Chondrocyte (in vitro differentiated cells): ENCODE measurements at regions not wholly inside any gene's neighbourhood (a gene's known extent, or its start where the extent isn't known, plus 50 kb on each side); places are given as distances from the start of the nearest gene placed in this dataset.
"Not testable (repeated sequence)": the region's sequence is repeated elsewhere in the genome, so short reads cannot be mapped to it uniquely, and the experiment has no call there.

Experiments used
- DNase-seq: peaks from one replicate; pipeline ENCODE4 v3.0.0; 2021; ENCODE audit warnings: mixed read lengths, low spot score
- H3K27ac Mint-ChIP-seq: one replicate; pipeline ENCODE4 v1.8.0; 2021; ENCODE audit warnings: mild to moderate bottlenecking, moderate library complexity, mixed read lengths; ENCODE audit not compliant: unreplicated experiment
- H3K27me3 Mint-ChIP-seq: 2 replicates; pipeline ENCODE4 v1.8.0; 2021; ENCODE audit warnings: low read depth, mixed read lengths
- H3K36me3 Mint-ChIP-seq: 2 replicates; pipeline ENCODE4 v1.8.0; 2021; ENCODE audit warnings: low read depth, mixed read lengths
- H3K4me1 Mint-ChIP-seq: 2 replicates; pipeline ENCODE4 v1.8.0; 2021; ENCODE audit warnings: low read depth, mild to moderate bottlenecking, mixed read lengths
- H3K4me3 Mint-ChIP-seq: one replicate; pipeline ENCODE4 v1.8.0; 2021; ENCODE audit warnings: mild to moderate bottlenecking, moderate library complexity, mixed read lengths; ENCODE audit not compliant: unreplicated experiment
- H3K9me3 Mint-ChIP-seq: 2 replicates; pipeline ENCODE4 v1.8.0; 2021; ENCODE audit warnings: low read depth, mixed read lengths
- CTCF ChIP-seq: fragments of 200-600 bp; sonication (generic); IDR thresholded peaks from 2 replicates; pipeline ENCODE4 v1.5.0; 2021; ENCODE audit warnings: antibody characterized with exemption, mild to moderate bottlenecking, moderate library complexity

DNA sequence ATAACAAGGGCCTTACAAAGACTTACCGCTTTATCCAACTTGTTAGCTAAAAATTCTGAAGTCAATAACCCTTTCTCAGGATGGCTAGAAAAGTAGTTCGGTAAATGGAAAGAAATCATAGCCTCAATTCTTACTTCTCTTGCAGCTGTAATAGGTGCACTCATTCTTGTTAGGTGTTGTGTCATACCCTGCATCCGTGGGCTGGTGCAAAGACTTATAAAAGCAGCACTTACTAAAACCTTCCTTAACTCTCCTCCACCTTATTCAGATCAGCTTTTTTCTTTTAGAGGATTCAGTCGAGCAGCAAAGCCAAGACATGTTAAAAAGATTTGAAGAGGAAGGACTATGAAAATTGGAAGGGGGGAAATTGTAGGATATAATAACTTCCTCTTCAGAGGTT lies 238.2 kb upstream of the DIO3 start:
- no peak overlapping the region for H3K4me3 Mint-ChIP-seq
- H3K4me1 Mint-ChIP-seq, result no peaks in the 10 kb centered on the region
- peaks cover 19% of the 10 kb centered on the region for H3K9me3 Mint-ChIP-seq
- no peak overlapping the region for H3K27ac Mint-ChIP-seq
- TF ChIP-seq CTCF, result no peak
- H3K27me3 Mint-ChIP-seq, result peaks cover 10% of the 10 kb centered on the region
- peaks cover 3% of the 10 kb centered on the region for H3K36me3 Mint-ChIP-seq
- DNase-seq, result no peak

GRCh38 chr14:101323614-101324235 lies 237.6 kb upstream of the DIO3 start:
- not testable (repeated sequence) for H3K4me3 Mint-ChIP-seq, H3K27me3 Mint-ChIP-seq, DNase-seq, H3K4me1 Mint-ChIP-seq, H3K27ac Mint-ChIP-seq, H3K36me3 Mint-ChIP-seq
- H3K9me3 Mint-ChIP-seq, result peaks cover 19% of the 10 kb centered on the region

DNA sequence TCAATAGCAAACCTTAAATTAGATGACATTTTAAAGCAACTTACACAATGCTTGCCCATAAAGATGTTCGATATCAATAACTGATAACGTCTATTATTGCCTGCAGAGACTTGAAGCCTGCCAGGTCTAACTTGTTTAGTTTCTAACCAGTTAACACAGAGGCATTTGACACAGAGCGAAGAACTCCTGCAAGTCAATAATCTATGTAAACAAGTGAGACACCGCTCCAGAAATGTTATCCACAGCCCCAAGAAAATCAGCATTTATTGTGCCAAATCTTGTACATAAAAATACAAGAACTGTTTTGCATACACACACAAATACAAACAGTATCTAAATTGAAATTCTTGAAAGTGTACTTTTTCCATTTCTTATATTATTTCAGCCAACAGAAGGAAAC lies 236.0 kb upstream of the DIO3 start:
- TF ChIP-seq CTCF, result no peak
- no peak for DNase-seq
- H3K27ac Mint-ChIP-seq, result no peak overlapping the region
- no peaks in the 10 kb centered on the region for H3K4me1 Mint-ChIP-seq
- no peak overlapping the region for H3K4me3 Mint-ChIP-seq
- peaks cover 19% of the 10 kb centered on the region for H3K9me3 Mint-ChIP-seq
- peaks cover 3% of the 10 kb centered on the region for H3K36me3 Mint-ChIP-seq
- H3K27me3 Mint-ChIP-seq, result peaks cover 6% of the 10 kb centered on the region

GRCh38 chr14:101328412-101329028 lies 232.8 kb upstream of the DIO3 start:
- peaks cover 12% of the 10 kb centered on the region for H3K27me3 Mint-ChIP-seq
- peaks cover 1% of the 10 kb centered on the region for H3K36me3 Mint-ChIP-seq
- no peak overlapping the region for H3K4me3 Mint-ChIP-seq
- H3K9me3 Mint-ChIP-seq, result peaks cover 15% of the 10 kb centered on the region
- TF ChIP-seq CTCF, result no peak
- no peak overlapping the region for H3K27ac Mint-ChIP-seq
- H3K4me1 Mint-ChIP-seq, result no peaks in the 10 kb centered on the region
- no peak for DNase-seq

DNA sequence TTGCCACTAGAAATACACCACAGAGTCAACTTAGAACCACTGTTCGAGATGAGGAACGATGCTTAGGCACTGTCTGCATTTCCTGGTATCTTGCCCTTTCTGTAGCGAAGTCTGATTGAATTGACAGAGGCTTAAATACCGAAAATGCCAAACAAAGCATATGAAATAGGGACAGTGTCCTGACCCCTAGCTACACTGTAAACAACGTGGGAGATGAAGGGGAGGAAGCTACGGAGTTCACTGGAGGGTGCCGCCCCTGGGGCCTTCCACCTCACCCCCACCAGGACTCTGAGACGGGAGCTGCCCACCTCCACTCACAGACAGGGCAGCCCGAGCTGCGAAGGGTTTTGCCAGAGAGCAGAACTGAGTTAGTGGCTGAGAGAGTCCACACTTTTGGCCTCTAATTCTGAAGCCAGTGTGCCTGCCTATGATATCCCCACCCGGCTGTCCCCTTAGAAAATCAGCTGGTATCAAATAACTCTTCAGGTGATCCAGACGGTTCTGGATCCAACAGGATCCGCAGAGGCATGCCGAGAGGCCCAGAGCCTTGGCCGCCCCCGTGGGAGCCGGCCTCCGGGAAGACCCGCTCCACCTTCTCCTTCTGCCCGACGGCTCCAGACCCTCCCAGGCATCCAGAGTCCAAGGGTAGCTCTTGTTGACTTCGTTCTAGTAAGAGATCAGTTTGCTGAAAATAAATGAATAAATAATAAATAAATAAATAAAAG lies 230.7 kb upstream of the DIO3 start:
- H3K36me3 Mint-ChIP-seq, result no peaks in the 10 kb centered on the region
- TF ChIP-seq CTCF, result no peak
- no peaks in the 10 kb centered on the region for H3K4me1 Mint-ChIP-seq
- no peak for DNase-seq
- no peak overlapping the region for H3K4me3 Mint-ChIP-seq
- no peak overlapping the region for H3K27ac Mint-ChIP-seq
- peaks cover 24% of the 10 kb centered on the region for H3K27me3 Mint-ChIP-seq
- H3K9me3 Mint-ChIP-seq, result no peaks in the 10 kb centered on the region
